HepG2 (cell line): ENCODE measurements at regions not wholly inside any gene's neighbourhood (a gene's known extent, or its start where the extent isn't known, plus 50 kb on each side); places are given as distances from the start of the nearest gene placed in this dataset.

Experiments used
- CAMTA2 ChIP-seq: sonication (generic); formaldehyde crosslinking; IDR thresholded peaks from 2 replicates; pipeline ENCODE4 v1.4.0; 2020; ENCODE audit warnings: mild to moderate bottlenecking, missing genetic modification reagents, borderline replicate concordance
- MED1 ChIP-seq: sonication (generic); formaldehyde crosslinking; IDR thresholded peaks from 2 replicates; pipeline ENCODE4 v1.4.0; 2020; ENCODE audit warnings: missing genetic modification reagents
- TFAP4 ChIP-seq: sonication (generic); IDR thresholded peaks from 2 replicates; pipeline ENCODE4 v1.6.1; 2016; ENCODE audit warnings: low read depth, borderline replicate concordance
- ZBED4 ChIP-seq: sonication (generic); formaldehyde crosslinking; IDR thresholded peaks from 2 replicates; pipeline ENCODE4 v1.4.0; 2020; ENCODE audit warnings: missing genetic modification reagents, borderline replicate concordance
- ZBTB49 ChIP-seq: sonication (generic); formaldehyde crosslinking; IDR thresholded peaks from 2 replicates; pipeline ENCODE4 v1.4.0; 2020; ENCODE audit warnings: missing genetic modification reagents, borderline replicate concordance
- ZFP36L2 ChIP-seq: sonication (generic); formaldehyde crosslinking; IDR thresholded peaks from 2 replicates; pipeline ENCODE4 v1.4.0; 2020; ENCODE audit warnings: missing genetic modification reagents
- ZNF136 ChIP-seq: sonication (generic); formaldehyde crosslinking; IDR thresholded peaks from 2 replicates; pipeline ENCODE4 v1.8.1; 2022; ENCODE audit warnings: low read depth, mild to moderate bottlenecking, moderate library complexity, missing genetic modification reagents
- ZNF33A ChIP-seq: sonication (generic); formaldehyde crosslinking; IDR thresholded peaks from 2 replicates; pipeline ENCODE4 v1.5.1; 2020; ENCODE audit warnings: missing genetic modification reagents, mild to moderate bottlenecking, moderate library complexity, borderline replicate concordance
- ZNF605 ChIP-seq: sonication (generic); formaldehyde crosslinking; IDR thresholded peaks from 2 replicates; pipeline ENCODE4 v1.8.0; 2022; ENCODE audit warnings: mild to moderate bottlenecking, missing genetic modification reagents
- ZNF615 ChIP-seq: sonication (generic); formaldehyde crosslinking; IDR thresholded peaks from 2 replicates; pipeline ENCODE4 v1.5.0; 2020; ENCODE audit warnings: mild to moderate bottlenecking, missing genetic modification reagents, borderline replicate concordance
- ZNF879 ChIP-seq: sonication (generic); formaldehyde crosslinking; IDR thresholded peaks from 2 replicates; pipeline ENCODE4 v1.8.1; 2023; ENCODE audit warnings: missing genetic modification reagents

- no peak for TF ChIP-seq MED1 (CRISPR knock-in tag)
- no peak for TF ChIP-seq ZNF615 (CRISPR knock-in tag)
- TF ChIP-seq CAMTA2 (CRISPR knock-in tag) = no peak
- no peak for TF ChIP-seq ZBED4
- TF ChIP-seq ZNF33A (CRISPR knock-in tag) = no peak
- no peak for TF ChIP-seq ZNF605
- no peak for TF ChIP-seq ZFP36L2
- no peak for TF ChIP-seq ZBTB49 (CRISPR knock-in tag)
- TF ChIP-seq ZNF136 (CRISPR knock-in tag) = no peak
- TF ChIP-seq TFAP4 = no peak
- no peak for TF ChIP-seq ZNF879 (CRISPR knock-in tag)
- TF ChIP-seq, all 625 proteins: peak for 0
Observed at GRCh38 chr9:73866451-73866850, 630.7 kb upstream of the RORB start (continued).
